HG03378 (cell line): ENCODE measurements at regions not wholly inside any gene's neighbourhood (a gene's known extent, or its start where the extent isn't known, plus 50 kb on each side); places are given as distances from the start of the nearest gene placed in this dataset.
"Not testable (repeated sequence)": the region's sequence is repeated elsewhere in the genome, so short reads cannot be mapped to it uniquely, and the experiment has no call there.

Source experiments
- ATAC-seq: cut with Tn5 transposase; IDR thresholded peaks from one replicate; pipeline ENCODE4 v1.9.1; 2021; ENCODE audit warnings: mild to moderate bottlenecking, moderate library complexity; ENCODE audit not compliant: unreplicated experiment

DNA sequence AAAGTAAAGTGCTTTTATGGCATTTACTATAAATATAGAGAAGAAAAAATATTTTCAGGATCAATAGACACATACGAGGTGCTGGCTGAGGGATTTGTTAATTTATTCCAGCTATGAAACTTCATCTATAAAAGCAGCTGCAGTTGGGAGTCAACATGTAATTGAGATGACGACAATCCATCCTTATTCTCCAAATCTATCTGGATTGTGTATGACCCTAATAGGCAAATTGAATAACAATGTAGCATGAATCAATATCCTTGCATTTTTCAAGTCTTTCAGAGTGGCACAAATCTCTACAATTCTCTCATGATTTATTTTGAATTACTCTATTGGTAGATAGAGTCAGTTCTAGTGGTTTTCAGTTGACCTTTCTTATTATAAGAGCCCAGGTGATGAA lies 1296.5 kb upstream of the SPRY2 start:
- ATAC-seq: no peak

DNA sequence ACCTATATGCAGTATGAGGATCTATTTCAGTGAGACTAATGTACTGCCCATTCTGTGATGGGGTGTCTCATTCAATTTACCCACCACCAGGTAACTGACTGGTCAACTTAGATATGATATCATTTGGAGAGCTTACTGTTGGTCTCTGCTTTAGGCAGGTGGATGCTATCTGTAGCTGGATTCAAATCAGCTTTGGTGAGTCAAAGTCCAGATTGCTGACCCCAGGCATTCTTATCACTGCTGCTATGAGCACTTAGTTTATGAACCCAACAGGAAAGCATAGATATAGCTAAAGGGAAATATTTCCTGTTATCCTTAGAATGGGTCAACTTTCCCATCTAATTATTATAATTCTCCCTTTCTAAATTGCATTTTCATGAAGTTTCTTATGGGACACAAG lies 1295.2 kb upstream of the SPRY2 start:
- no peak for ATAC-seq

DNA sequence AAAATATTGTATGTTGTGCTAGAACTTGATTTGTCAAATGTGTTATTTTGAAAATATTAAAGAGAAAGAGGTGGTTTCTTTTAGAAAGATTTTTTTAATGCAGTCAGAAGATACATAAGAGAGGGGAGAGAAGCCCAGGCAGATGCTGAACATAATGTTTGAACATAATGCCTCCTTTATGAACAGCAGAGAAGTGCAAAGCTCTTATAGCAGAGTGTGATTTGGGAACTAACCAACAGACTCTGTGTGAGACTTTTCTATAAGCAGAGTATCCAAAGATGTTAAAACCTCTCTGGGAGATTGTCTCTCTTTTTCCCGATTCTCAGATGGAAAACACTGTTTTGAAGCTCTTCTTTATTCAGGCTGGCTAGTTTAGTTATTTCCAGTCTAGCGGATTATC lies 1274.1 kb upstream of the SPRY2 start:
- ATAC-seq: no peak

DNA sequence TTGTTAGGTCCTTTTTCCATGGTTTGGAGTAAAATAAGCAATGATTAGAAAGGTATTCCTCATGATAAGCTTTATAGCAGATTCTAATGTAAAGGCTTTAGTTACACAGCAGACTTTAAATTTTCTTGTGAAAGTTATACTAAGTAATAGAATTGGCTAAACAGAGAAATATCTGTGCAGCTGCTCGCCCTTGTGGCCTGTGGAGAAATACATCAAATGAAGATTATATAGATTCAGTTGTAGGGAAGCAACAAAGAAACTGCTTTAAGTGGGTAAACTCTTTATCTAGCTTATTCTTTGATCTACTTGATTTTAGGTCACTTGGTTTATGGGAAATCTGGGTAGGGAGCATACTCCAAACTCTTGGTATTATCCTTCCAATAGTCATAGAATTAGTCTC lies 1269.7 kb upstream of the SPRY2 start:
- no peak for ATAC-seq

DNA sequence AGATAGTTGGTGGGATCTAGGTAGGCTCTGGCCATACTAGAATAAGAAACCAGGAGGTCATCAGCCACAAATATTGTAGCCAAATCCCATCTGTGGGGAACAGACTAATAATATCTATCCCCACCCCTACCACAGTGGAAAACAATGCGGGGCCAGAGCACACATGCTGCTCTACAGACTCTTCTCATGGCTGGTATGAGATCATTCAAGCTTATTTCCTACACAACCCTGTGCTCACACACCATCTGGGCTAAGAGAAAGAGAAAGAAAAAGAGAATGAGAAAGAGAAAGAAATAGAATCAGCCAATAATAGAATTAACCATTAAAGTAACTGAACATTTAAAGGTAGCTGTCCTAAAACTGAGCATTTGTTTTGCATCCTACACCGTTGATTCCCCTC lies 1268.4 kb upstream of the SPRY2 start:
- no peak for ATAC-seq

DNA sequence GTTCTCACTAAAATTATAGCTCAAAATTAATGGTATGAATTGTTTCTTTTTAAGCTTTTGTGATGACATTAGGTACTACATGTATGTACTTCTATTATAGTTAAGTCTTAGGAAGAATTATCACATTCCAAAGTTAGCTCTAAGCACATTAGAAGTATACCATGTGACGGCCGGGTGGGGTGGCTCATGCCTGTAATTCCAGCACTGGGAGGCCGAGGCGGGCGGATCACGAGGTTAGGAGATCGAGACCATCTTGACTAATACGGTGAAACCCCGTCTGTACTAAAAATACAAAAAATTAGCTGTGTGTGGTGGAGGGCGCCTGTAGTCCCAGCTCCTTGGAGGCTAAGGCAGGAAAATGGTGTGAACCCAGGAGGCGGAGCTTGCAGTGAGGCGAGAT lies 1265.1 kb upstream of the SPRY2 start:
- ATAC-seq: no peak

DNA sequence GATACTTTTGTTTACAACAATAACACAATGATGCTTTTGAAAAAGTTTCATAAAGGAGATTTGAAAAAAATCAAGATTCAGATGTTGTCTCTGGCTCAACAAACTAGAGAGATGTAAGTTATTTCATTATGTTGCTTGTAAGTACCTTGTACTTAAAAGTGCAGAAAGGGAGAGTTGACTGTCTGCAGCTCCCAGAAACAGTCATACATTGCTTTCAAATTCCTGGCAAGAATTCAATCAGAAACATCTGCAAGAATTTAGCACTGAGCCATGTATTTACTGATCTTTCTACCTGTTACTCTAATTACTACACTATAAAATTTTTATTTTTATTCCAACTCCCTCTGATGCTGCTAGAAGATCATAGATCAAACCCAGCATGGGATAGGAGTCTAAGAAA lies 1261.3 kb upstream of the SPRY2 start:
- no peak for ATAC-seq

DNA sequence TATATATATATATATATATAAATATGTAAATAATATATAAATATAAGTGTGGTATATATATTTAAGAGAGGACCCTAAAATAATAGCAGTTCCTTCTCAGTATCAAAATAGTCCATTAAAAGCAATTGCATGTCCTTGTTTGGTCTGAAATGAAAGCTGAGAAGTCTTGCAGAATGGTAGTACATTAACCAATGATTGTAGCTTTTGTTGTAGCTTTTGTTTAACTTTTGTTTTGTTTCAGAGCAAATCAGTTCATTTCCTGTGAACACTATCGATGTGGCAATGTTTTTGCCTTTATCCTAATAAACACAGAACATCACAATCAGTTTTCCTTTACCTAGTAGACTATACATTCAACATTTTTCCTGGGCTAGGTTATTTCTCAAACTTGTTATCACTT lies 1256.2 kb upstream of the SPRY2 start:
- no peak for ATAC-seq

DNA sequence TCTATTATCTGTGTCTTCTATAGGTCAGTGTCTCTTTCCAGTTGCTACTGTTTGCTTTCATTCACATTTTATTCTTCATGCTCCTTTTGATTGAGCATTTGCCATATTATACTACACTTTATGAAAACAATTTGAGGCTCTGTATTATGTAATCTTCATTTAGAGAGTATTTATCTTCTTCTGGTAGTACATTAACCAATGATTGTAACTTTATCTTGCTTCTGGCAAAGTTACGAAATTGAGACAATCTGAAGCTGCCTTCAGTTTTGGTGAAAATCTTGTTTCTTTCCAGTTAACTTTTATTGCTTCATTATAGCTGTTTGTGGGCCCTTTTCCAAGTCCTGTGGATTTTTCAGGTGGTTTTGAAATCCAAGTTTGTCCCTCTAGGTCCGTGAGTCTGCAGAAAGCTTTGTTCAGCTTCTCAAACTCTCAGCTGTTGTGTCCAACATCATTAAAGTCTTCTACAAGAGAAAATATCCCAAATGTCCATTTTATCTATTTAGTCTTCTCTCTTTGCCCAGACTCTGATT lies 1255.4 kb upstream of the SPRY2 start:
- no peak for ATAC-seq

DNA sequence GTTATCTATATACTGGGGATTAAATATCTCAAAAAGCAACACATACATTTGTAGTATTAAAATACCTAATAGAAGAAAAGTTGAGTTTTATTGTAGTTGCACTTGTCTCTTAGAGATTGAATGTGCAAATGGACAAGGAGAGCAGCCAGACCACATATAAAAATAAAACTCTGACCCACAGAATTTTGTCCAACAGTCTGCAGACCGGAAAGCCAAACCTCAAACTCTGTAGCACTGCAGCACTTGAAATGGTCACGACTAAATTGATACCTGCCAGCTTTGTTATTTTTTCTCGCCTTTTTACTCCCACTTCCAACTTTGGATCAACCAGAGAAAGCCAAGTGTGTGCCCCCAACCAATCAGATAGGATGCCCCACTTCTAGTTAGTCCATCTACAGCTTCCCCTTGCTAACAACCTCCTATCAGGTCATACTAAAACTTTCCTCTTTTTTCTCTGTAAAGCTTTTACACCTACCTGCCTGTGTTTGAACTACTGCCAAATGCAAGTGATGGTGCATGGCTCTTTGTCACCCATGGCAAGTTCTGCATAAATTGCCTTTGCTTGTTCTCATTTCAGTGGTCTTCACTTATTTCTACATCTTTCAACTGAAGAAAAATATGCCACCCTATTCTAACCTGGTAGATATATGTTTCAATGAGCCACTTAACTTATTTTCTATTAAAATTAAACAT lies 1250.7 kb upstream of the SPRY2 start:
- no peak for ATAC-seq

DNA sequence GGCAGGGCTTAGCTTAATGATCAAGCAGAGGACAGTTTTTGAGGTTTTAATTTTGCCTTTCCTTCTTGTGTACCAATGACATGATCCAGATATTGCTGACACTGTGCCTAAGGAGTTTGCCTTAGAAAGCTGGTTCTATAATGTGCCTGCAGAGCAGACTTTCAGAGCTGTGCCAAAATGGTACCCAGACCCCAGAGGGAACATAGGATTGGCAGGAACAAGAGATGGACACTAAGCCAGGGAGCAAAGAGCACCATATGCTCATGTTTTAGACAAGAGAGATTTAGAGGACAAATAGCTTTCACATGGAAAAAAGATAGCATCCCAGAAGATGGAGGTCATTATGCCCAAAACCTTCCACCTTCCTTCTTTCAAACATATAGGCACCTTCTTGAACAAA lies 1241.5 kb upstream of the SPRY2 start:
- ATAC-seq: no peak

DNA sequence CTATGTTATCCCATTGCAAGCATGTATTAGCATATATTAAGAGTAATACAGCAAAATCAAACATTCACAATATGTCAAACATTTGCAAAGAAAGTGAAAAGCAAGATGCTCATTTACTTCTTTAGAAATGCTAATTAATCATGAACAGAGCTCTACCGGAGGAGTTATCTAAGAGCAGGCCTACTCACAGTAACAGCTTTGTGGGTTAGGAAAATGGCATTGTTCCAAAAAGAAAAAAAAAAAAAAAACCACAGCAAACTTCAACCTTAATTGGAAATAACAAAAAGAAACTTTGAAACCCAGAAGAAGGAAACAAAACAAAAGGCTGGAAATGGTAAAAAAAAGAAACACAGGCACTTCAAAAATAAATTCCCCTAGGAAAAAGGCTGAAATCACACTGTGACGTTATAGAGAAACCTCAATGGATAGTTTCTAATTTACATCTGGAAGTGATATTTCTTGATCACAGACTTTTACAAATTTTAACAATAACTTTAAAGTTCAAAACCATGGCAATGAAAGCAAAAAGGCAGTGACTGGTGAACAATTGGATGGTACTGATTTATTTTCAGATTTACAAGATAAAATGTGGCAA lies 1236.8 kb upstream of the SPRY2 start:
- ATAC-seq: no peak

DNA sequence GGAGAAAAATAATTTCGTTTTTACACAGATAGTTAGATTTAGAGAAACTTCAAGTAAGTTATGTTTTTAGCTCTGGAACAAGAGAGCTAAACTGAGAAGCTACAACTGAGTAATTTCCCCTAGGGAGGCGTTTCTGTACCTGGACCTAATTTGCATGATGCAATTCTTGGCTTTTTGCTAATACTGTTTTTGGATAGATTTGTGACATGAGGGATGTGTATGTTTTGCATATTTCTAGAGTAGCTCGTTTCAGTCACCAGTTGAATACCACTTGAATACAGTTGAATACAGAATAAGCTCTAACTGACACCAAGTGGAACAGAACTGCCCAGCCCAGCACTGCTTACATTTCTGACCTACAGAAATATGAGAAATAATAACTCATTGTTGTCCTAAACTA lies 1227.9 kb upstream of the SPRY2 start:
- ATAC-seq: no peak

DNA sequence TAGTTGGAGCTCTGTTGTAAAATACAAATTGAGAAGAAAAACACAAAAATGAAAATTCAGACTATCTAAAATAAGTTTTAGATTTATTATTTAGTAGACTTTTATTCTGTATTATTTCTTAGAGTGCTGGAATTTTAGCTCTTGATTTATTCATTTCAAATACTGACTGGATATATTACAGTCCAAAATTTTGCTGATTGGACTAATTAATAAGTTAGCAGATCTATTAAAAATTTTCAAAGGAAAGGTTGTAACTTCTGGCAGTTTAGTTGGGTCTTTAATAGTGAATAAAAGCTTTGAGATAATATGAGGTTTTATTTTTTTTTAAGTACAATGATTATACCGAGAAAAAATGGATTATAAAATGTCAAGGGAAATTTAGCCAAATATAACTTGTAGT lies 1224.9 kb upstream of the SPRY2 start:
- ATAC-seq: no peak

DNA sequence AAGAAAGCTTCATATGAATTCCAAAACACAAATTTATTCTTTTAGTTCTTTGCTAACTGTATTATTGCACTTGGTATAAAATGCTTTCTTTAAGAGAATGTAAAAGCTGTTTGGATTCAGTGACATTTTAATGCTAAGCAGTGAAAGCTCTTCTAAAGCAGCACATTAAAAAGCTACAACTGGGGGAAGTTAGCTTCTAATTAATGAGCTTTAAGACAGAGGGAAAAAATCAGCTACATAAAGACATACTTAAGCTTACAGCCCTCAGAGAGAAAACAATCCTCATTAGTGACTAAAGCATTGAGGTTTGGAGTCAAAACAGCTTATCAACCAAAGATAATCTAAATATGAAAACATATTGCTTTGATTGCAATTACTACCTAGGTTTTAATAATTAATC lies 1222.2 kb upstream of the SPRY2 start:
- ATAC-seq: no peak

DNA sequence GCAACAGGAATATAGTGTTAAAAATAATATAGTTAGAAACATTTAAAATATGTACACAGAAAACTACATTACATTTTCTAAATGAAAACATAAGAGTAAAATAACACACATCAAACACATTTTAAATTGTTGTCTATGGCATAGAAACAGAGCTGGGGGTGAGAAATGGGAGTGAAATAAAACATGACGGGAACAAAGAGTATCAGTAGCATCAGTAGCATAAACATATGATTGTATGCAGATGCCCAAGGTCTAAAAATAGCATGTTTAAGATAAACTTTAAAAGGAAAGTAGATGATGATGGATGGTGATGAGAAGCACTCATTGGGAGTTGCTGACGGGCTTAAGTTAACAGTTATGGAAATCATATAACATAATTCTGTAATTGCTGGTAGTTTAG lies 1221.7 kb upstream of the SPRY2 start:
- no peak for ATAC-seq

DNA sequence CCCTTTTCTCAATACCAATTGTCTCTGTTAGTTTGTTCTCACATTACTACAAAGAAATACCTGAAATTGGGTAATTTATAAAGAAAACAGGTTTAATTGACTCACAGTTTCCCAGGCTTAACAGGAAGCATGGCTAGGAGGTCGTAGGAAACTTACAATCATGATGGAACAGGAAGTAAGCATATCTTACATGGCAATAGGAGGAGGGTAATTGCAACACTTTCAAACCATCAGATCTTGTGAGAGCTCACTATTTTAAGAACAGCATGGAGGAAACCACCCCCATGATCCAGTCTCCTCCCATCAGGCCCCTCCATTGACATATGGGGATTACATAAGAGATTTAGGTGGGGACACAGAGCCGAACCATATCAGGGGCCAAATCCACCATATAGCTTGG lies 1210.1 kb upstream of the SPRY2 start:
- no peak for ATAC-seq

DNA sequence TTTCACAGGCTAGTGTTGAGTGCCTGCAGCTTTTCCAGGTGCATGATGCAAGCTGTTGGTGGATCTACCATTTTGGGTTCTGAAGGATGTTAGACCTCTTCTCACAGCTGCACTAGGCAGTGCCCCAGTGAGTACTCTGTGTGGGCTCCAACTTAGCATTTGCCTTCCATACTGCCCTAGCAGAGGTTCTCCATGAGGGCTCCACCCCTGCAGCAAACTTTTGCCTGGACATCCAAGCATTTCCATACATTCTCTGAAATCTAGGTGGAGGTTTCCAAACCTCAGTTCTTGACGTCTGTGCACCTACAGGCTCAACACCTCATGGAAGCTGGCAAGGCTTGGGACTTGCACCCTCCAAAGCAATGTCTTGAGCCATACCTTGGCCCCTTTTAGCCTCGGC lies 1205.4 kb upstream of the SPRY2 start:
- ATAC-seq: not testable (repeated sequence)

DNA sequence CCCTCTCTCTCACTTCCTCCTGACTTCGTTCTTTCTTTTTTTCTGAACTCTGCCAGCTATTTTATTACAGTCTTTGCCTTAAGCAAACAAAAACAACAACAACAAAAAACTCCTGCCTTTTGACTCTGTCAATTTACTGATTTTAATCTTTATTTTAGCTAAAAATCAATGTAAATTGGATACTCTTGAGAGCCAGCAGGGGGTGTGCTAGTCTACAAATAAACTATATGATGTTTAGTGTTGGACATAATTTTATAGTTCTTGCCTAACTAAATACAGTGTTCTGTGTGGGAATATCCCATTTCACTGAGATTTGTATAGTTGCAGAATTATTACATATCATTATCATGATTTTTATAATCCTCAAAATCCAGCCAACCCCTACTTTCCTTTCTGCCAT lies 1199.9 kb upstream of the SPRY2 start:
- no peak for ATAC-seq

DNA sequence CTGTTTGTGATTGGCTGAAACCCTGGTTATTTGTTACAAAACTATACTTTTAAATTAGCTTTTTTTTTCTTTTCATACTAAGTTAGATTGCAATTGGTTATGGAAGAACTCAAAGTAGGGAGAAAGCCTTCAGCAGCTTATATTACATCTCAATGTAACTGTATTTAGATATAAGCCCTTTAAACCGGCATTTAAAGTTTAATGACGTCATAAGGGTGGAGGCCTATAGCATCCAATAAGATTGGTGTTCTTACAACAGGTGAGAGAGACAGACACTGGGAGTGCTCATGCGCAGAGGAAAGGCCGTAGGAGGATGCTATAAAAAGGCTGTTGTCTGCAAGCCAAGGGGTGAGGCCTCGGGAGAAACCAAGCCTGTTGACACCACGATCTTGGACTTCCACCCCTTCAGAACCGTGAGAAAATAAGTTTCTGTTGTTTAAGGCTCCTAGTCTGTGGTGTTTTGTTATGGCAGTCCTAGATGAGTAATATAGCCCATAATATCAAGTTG lies 1198.8 kb upstream of the SPRY2 start:
- ATAC-seq: no peak

DNA sequence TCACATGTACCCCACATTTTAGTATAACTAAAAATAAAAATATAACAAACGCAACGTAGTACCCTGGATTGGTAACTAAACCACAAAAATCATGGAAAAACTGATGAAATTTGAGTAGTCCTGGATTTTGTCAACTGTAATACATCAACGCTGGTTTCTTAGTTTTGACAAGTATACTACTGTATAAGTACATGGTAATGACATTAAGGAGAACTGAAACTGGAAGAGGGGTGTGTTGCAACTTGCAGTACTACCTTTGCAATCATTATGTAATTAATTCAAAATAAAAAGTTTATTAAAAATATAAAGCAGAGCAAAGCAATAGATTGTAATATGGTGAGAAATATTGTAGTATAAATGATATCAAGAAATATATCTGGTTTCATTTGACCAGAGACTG lies 1158.0 kb upstream of the SPRY2 start:
- ATAC-seq: no peak

DNA sequence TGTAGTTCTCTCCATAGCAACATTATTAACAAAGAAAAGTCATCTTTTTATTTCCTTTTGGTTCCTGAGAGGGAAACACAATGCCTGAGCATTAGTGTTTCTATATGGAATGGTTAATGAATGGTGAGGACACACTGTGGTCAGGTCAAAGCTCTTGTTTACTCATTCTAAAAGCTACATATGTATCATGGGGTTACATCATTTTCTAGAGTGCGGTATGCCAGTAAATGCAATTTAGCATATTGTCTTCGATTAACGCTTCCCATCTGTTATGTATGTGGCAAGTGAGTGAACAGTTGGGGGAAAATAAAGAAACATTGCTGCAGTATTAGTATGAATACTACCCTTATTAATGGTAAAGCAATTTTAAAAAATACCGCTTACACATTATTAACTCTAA lies 1152.2 kb upstream of the SPRY2 start:
- no peak for ATAC-seq

DNA sequence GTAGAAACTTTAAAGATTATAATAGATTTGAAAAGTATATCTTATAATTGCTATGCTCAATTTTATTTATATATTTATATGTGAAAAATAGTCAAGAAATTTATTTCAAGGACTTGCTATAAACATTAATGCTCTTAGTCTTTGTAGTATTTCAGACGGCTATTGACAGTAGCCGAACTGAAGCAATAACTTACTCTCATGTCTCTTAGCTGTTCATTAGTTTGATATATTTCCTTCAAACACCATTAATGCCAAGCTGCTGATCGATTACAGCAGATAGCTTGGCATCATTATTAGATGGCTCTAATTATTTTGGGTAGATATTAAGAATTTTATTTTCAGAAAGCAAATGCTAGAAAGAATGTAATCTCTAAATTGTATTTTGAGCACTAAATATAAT lies 1151.5 kb upstream of the SPRY2 start:
- ATAC-seq: no peak
